ENCODE measurements at regions not wholly inside any gene's neighbourhood (a gene's known extent, or its start where the extent isn't known, plus 50 kb on each side); places are given as distances from the start of the nearest gene placed in this dataset.

DNA sequence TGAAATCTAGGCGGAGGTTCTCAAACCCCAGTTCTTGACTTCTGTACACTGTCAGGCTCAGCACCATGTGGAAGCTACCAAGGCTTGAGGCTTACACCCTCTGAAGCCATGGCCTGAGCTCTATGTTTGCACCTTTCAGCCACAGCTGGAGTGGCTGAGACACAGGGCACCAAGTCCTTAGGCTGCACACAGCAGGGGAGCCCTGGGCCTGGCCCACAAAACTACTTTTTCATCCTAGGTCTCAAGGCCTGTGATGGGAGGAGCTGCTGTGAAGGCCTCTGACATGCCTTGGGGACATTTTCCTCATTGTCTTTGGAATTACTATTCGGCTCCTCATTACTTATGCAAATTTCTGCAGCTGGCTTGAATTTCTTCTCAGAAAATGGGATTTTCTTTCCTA lies 503.2 kb upstream of the PCDH20 start:
- POLR2A ChIA-PET = no interaction called here
- Histone ChIP-seq H3K9ac (replicated peaks; ENCODE audit: extremely low read depth, insufficient read depth, low read length) (no peak overlapping the region), H3K36me3 (ENCODE audit: control insufficient read depth in 2 of 2, extremely low read depth in 1 of 2, insufficient read depth in 2 of 2, low read length in 2 of 2) (no peaks in the 10 kb centered on the region), H3K4me1 (ENCODE audit: control insufficient read depth, extremely low read depth, insufficient read depth, low read length) (no peaks in the 10 kb centered on the region), H3K27ac (ENCODE audit: insufficient read depth, low read depth, low read length) (no peak overlapping the region), H2AFZ (ENCODE audit: low read depth, low read length) (no peak overlapping the region), H4K20me1 (replicated peaks; ENCODE audit: control insufficient read depth, extremely low read depth, insufficient read depth, low read length) (no peaks in the 10 kb centered on the region), H3K79me2 (ENCODE audit: control insufficient read depth, insufficient read depth, low read length) (no peaks in the 10 kb centered on the region), H3K27me3 (ENCODE audit: control insufficient read depth in 2 of 2, insufficient read depth in 2 of 2, low read length in 2 of 2) (no peaks in the 10 kb centered on the region), H3K4me3 (replicated peaks in 1 of 3; ENCODE audit: insufficient read depth in 1 of 3, low read depth in 1 of 3, low read length in 3 of 3) (no peak overlapping the region), H3K4me2 (ENCODE audit: insufficient read depth, low read length) (no peak overlapping the region), H3K9me3 (replicated peaks; ENCODE audit: control insufficient read depth, insufficient read depth, low read length) (no peaks in the 10 kb centered on the region), H3K9me1 (replicated peaks; ENCODE audit: control insufficient read depth, extremely low read depth, insufficient read depth, low read length) (no peaks in the 10 kb centered on the region)
- CTCF ChIA-PET = no interaction called here
- no peak for DNase-seq (ENCODE audit: low read depth, low spot score)
- BruUV-seq (replicated peaks) = no TSS peak
- no peak for FAIRE-seq
- dilution Hi-C loops (cut with MboI; ENCODE audit: extremely low pct_ligation_motif_present, low sequenced_read_pairs) = no loop called here
- intact Hi-C loops (cut with micrococcal nuclease) = no loop called here
- TF ChIP-seq MYC (IDR thresholded peaks at IDR 0.05; ENCODE audit: low read depth, low read length) (no peak), GATA2 (IDR thresholded peaks at IDR 0.05; ENCODE audit: insufficient read depth, insufficient read length, low read depth, low read length) (no peak), FOS (IDR thresholded peaks at IDR 0.05; ENCODE audit: borderline replicate concordance, insufficient read depth, low read length) (no peak), POLR2AphosphoS5 (IDR thresholded peaks at IDR 0.05; ENCODE audit: insufficient read depth, low read depth, low read length) (no peak), POLR2A (IDR thresholded peaks at IDR 0.05; ENCODE audit: low read depth, low read length) (no peak), EZH2 (IDR thresholded peaks at IDR 0.05; ENCODE audit: borderline replicate concordance, low read depth, low read length, severe bottlenecking) (no peak), JUN (IDR thresholded peaks at IDR 0.05; ENCODE audit: borderline replicate concordance, insufficient read depth, insufficient read length, low read depth) (no peak)
- TF ChIP-seq, protein P1, sequence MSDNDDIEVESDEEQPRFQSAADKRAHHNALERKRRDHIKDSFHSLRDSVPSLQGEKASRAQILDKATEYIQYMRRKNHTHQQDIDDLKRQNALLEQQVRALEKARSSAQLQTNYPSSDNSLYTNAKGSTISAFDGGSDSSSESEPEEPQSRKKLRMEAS (IDR thresholded peaks at IDR 0.05; ENCODE audit: insufficient read depth, insufficient read length) = no peak
- TF ChIP-seq, protein P2, sequence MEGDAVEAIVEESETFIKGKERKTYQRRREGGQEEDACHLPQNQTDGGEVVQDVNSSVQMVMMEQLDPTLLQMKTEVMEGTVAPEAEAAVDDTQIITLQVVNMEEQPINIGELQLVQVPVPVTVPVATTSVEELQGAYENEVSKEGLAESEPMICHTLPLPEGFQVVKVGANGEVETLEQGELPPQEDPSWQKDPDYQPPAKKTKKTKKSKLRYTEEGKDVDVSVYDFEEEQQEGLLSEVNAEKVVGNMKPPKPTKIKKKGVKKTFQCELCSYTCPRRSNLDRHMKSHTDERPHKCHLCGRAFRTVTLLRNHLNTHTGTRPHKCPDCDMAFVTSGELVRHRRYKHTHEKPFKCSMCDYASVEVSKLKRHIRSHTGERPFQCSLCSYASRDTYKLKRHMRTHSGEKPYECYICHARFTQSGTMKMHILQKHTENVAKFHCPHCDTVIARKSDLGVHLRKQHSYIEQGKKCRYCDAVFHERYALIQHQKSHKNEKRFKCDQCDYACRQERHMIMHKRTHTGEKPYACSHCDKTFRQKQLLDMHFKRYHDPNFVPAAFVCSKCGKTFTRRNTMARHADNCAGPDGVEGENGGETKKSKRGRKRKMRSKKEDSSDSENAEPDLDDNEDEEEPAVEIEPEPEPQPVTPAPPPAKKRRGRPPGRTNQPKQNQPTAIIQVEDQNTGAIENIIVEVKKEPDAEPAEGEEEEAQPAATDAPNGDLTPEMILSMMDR (IDR thresholded peaks at IDR 0.05; ENCODE audit: extremely low read depth in 1 of 2, insufficient read depth in 1 of 2, low read depth in 1 of 2, low read length in 2 of 2) = no peak

All from endothelial cell of umbilical vein (primary cell).